GM23248 (cell line): ENCODE measurements at regions not wholly inside any gene's neighbourhood (a gene's known extent, or its start where the extent isn't known, plus 50 kb on each side); places are given as distances from the start of the nearest gene placed in this dataset.
"Not testable (repeated sequence)": the region's sequence is repeated elsewhere in the genome, so short reads cannot be mapped to it uniquely, and the experiment has no call there.

Source experiments
- EZH2 ChIP-seq: fragments of 200-600 bp; sonication (generic); IDR thresholded peaks from 2 replicates; pipeline ENCODE4 v1.6.1; 2018; ENCODE audit warnings: antibody characterized with exemption, mild to moderate bottlenecking; ENCODE audit not compliant: insufficient read depth, poor library complexity, severe bottlenecking
- EZH2phosphoT487 ChIP-seq: fragments of 200-600 bp; sonication (generic); IDR thresholded peaks from 2 replicates; pipeline ENCODE4 v1.6.1; 2018; ENCODE audit warnings: antibody characterized with exemption, moderate library complexity, mild to moderate bottlenecking, low read depth; ENCODE audit not compliant: insufficient read depth

GRCh38 chr14:19166056-19166455, 198.8 kb downstream of the POTEM start:
- TF ChIP-seq EZH2phosphoT487, EZH2: not testable (repeated sequence)
